K562 (cell line): ENCODE measurements at regions not wholly inside any gene's neighbourhood (a gene's known extent, or its start where the extent isn't known, plus 50 kb on each side); places are given as distances from the start of the nearest gene placed in this dataset.
"Not testable (repeated sequence)": the region's sequence is repeated elsewhere in the genome, so short reads cannot be mapped to it uniquely, and the experiment has no call there.

Source experiments
- ATAC-seq: fragments of 200-7000 bp; cut with Tn5 transposase; 3 replicates; pipeline ENCODE4 v1.9.1; 2020; ENCODE audit warnings: moderate library complexity
- BruUV-seq: library from RNA; stranded (reverse); fragments of 400-500 nt; replicated peaks from 2 replicates; lab custom pipeline; 2021; lab: Mats Ljungman, UMichigan
- CTCF ChIA-PET: fragments of 300-600 bp; formaldehyde crosslinking; extraction: SDS; loops from one replicate; lab custom pipeline; 2021; ENCODE audit warnings: low intra/inter-chr PET ratio; lab: Yijun Ruan, JAX
- POLR2A ChIA-PET: fragments of 300-600, 350-650 bp; sonication (Branson Sonifier 250); formaldehyde crosslinking; extraction: SDS; loops from one replicate; lab custom pipeline; 2021; ENCODE audit warnings: antibody characterized with exemption, inconsistent platforms; lab: Yijun Ruan, JAX
- DNase-seq, 4 experiments: peaks; one replicate each; pipeline versions ENCODE4 v3.0.0 to v3.0.0-alpha.2; 2011 to 2018; ENCODE audit warnings: low spot score in 3 of 4, mixed read lengths in 3 of 4; ENCODE audit errors: extremely low read depth in 1 of 4
- FAIRE-seq: peaks from 2 replicates; lab custom pipeline; 2011; peaks lifted over from hg19 to GRCh38; lab: Jason Lieb, UNC
- H2AFZ ChIP-seq: 2 replicates; pipeline ENCODE4 v1.6.0; 2011; ENCODE audit warnings: low read depth, low read length, control low read depth, inconsistent platforms
- H3K27ac ChIP-seq: fragments of 200-600 bp; 3 replicates; pipeline ENCODE4 v1.8.0; 2011; ENCODE audit warnings: low read depth, mild to moderate bottlenecking, control low read depth, inconsistent platforms, low read length, moderate library complexity, mixed read lengths; ENCODE audit errors: extremely low read depth
- H3K27me3 ChIP-seq, 2 experiments: fragments of 300-600 bp in 1 of 2; 2 replicates in 1 of 2; 3 replicates in 1 of 2; pipeline versions ENCODE4 v1.6.0 to v1.8.0; 2011; ENCODE audit warnings: inconsistent platforms in 2 of 2, low read length in 2 of 2, mild to moderate bottlenecking in 1 of 2, mixed read lengths in 1 of 2, moderate library complexity in 1 of 2; ENCODE audit not compliant: control insufficient read depth in 2 of 2, insufficient read depth in 2 of 2
- H3K36me3 ChIP-seq: fragments of 300-600 bp; 3 replicates; pipeline ENCODE4 v1.8.0; 2011; ENCODE audit warnings: mild to moderate bottlenecking, low read length, inconsistent platforms; ENCODE audit not compliant: control insufficient read depth, insufficient read depth
- H3K4me1 ChIP-seq, 2 experiments: fragments of 200-600 bp in 1 of 2; replicated peaks in 1 of 2; 2 replicates in 1 of 2; 3 replicates in 1 of 2; pipeline versions ENCODE4 v1.5.1 to v1.8.0; 2011; ENCODE audit warnings: inconsistent platforms in 2 of 2, low read length in 2 of 2, mild to moderate bottlenecking in 1 of 2, mixed read lengths in 1 of 2, moderate library complexity in 1 of 2; ENCODE audit not compliant: control insufficient read depth in 2 of 2, insufficient read depth in 2 of 2
- H3K4me2 ChIP-seq: 2 replicates; pipeline ENCODE4 v1.6.1; 2011; ENCODE audit warnings: low read length, control low read depth, inconsistent platforms, mixed read lengths; ENCODE audit not compliant: insufficient read depth
- H3K4me3 ChIP-seq: fragments of 200-600 bp; sonication (generic), shearing (Covaris generic); 2 replicates; pipeline ENCODE4 v1.5.1; 2016; ENCODE audit warnings: control low read depth, inconsistent platforms
- H3K79me2 ChIP-seq: fragments of 200-600 bp; 3 replicates; pipeline ENCODE4 v1.8.0; 2011; ENCODE audit warnings: low read length, inconsistent platforms; ENCODE audit not compliant: control insufficient read depth, insufficient read depth
- H3K9ac ChIP-seq, 2 experiments: 2 replicates each; pipeline versions ENCODE4 v1.6.0 to v1.6.1; 2011; ENCODE audit warnings: low read depth in 2 of 2, low read length in 2 of 2, control low read depth in 1 of 2, inconsistent platforms in 1 of 2, mild to moderate bottlenecking in 1 of 2, mixed read lengths in 1 of 2; ENCODE audit not compliant: insufficient read depth in 1 of 2
- H3K9me1 ChIP-seq: one replicate; pipeline ENCODE4 v1.6.0; 2011; ENCODE audit warnings: inconsistent platforms, mild to moderate bottlenecking, low read length, moderate library complexity; ENCODE audit not compliant: control insufficient read depth, insufficient read depth
- H3K9me3 ChIP-seq: replicated peaks from 2 replicates; pipeline ENCODE4 v1.5.1; 2011; ENCODE audit warnings: low read depth, low read length, inconsistent platforms; ENCODE audit not compliant: control insufficient read depth, insufficient read depth
- H4K20me1 ChIP-seq: replicated peaks from 2 replicates; pipeline ENCODE4 v1.6.1; 2011; ENCODE audit warnings: low read length, inconsistent platforms, mixed read lengths; ENCODE audit not compliant: control insufficient read depth, insufficient read depth
- WGBS: fragments of 100-300 bp; shearing (Covaris generic); methylation state at CpG from one replicate; pipeline ENCODE4 v1.1.6; 2016; ENCODE audit warnings: low coverage, mixed read lengths; ENCODE audit not compliant: insufficient coverage; ENCODE audit errors: missing lambda C conversion rate; 5-methylcytosine and 5-hydroxymethylcytosine counted together
- in situ Hi-C: fragments of 300-500 bp; cut with MboI; formaldehyde crosslinking; loops from 4 replicates; pipeline ENCODE4 v1.15.0; 2018; ENCODE audit warnings: inconsistent platforms, mixed read lengths
- intact Hi-C: fragments of 100-400 bp; cut with micrococcal nuclease; formaldehyde crosslinking; loops from 2 replicates; pipeline ENCODE4 v1.14.2; 2022

DNA sequence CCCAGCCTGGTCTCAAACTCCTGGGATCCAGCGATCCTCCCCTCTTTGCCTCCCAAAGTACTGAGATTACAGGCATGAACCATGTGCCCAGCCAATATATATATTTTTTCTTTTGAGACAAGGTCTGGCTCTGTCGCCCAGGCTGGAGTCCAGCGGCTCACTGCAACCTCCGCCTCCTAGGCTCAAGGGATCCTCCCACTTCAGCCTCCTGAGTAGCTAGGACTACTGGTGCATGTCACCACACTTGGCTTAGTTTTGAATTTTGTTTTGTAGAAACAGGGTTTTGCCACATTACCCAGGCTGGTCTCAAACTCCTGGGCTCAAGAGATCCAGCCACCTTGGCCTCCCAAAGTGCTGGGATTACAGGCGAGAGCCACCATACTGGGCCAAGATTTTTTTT lies 78.5 kb upstream of the ACBD5 start:
- H3K4me1 ChIP-seq, POLR2A ChIA-PET, H3K4me2 ChIP-seq, H3K9me1 ChIP-seq, H2AFZ ChIP-seq, ATAC-seq, BruUV-seq, CTCF ChIA-PET, H3K79me2 ChIP-seq, H3K4me3 ChIP-seq, in situ Hi-C loops, H3K36me3 ChIP-seq, H3K27ac ChIP-seq, intact Hi-C loops, DNase-seq, H4K20me1 ChIP-seq, H3K9ac ChIP-seq, FAIRE-seq, H3K9me3 ChIP-seq: not testable (repeated sequence)
- H3K27me3 ChIP-seq: peaks cover 15 to 23% of the 10 kb centered on the region in 2 experiments; a peak in 4 of 5 replicates
- WGBS: 3% methylated on average over 5 of the region's 5 CpGs

DNA sequence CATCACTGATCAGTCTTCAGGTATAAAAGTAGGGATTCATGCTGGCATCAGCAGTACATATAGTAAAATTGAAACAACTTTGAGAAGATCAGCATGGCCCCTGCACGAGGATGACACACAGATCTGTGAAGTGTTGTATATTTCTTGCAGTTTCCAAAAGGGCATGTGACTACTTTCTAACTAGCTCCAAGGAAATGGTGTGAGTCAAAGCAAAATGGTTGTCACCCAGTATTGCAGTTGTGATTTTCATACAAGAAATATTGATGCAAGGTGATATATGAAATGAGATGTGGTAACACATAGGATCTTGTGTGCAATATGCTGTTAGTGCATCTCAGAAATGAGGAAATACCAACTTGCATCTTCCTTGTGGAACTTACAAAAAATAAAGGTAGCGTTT lies 74.5 kb upstream of the ACBD5 start:
- BruUV-seq, POLR2A ChIA-PET: not testable (repeated sequence)

DNA sequence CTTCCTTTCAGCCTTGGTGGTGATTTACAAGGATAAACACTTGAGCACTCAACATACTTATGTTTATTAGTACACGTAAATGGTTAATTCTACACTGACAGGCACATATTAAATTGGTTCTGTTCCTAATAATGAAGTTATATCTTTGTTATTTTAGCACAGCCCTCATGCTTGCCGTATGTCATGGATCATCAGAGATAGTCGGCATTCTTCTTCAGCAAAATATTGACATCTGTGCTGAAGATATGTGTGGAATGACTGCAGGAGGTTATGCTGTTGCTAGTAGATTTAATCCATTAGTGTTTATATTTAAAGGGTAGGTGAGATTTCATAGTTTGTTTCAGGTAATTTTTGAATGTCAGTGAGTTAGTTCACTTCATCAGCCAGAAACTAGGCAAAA lies 73.0 kb upstream of the ACBD5 start:
- H3K9me1 ChIP-seq, POLR2A ChIA-PET, H3K9me3 ChIP-seq, ATAC-seq, H3K4me1 ChIP-seq, H3K27ac ChIP-seq, intact Hi-C loops, H3K27me3 ChIP-seq, FAIRE-seq, H3K4me2 ChIP-seq, H3K9ac ChIP-seq, H3K79me2 ChIP-seq, H2AFZ ChIP-seq, H3K36me3 ChIP-seq, BruUV-seq, H3K4me3 ChIP-seq, H4K20me1 ChIP-seq, DNase-seq, CTCF ChIA-PET, in situ Hi-C loops: not testable (repeated sequence)
- 12% methylated on average over 3 of the region's 3 CpGs for WGBS

More for the DNA sequence above, 74.5 kb upstream of the ACBD5 start:
- ATAC-seq, H3K9me1 ChIP-seq, in situ Hi-C loops, CTCF ChIA-PET, H2AFZ ChIP-seq, H3K9ac ChIP-seq, H3K27me3 ChIP-seq, H3K4me3 ChIP-seq, H3K9me3 ChIP-seq, H3K36me3 ChIP-seq, H3K27ac ChIP-seq, H3K79me2 ChIP-seq, DNase-seq, H4K20me1 ChIP-seq, FAIRE-seq, H3K4me1 ChIP-seq, H3K4me2 ChIP-seq, intact Hi-C loops: not testable (repeated sequence)
- 0% methylated on average over 2 of the region's 2 CpGs for WGBS
